K562 (cell line): ENCODE measurements at regions not wholly inside any gene's neighbourhood (a gene's known extent, or its start where the extent isn't known, plus 50 kb on each side); places are given as distances from the start of the nearest gene placed in this dataset.
"Not testable (repeated sequence)": the region's sequence is repeated elsewhere in the genome, so short reads cannot be mapped to it uniquely, and the experiment has no call there.

Source experiments
- ATAC-seq: fragments of 200-7000 bp; cut with Tn5 transposase; 3 replicates; pipeline ENCODE4 v1.9.1; 2020; ENCODE audit warnings: moderate library complexity
- BruUV-seq: library from RNA; stranded (reverse); fragments of 400-500 nt; replicated peaks from 2 replicates; lab custom pipeline; 2021; lab: Mats Ljungman, UMichigan
- CTCF ChIA-PET: fragments of 300-600 bp; formaldehyde crosslinking; extraction: SDS; loops from one replicate; lab custom pipeline; 2021; ENCODE audit warnings: low intra/inter-chr PET ratio; lab: Yijun Ruan, JAX
- POLR2A ChIA-PET: fragments of 300-600, 350-650 bp; sonication (Branson Sonifier 250); formaldehyde crosslinking; extraction: SDS; loops from one replicate; lab custom pipeline; 2021; ENCODE audit warnings: antibody characterized with exemption, inconsistent platforms; lab: Yijun Ruan, JAX
- DNase-seq, 4 experiments: peaks; one replicate each; pipeline versions ENCODE4 v3.0.0 to v3.0.0-alpha.2; 2011 to 2018; ENCODE audit warnings: low spot score in 3 of 4, mixed read lengths in 3 of 4; ENCODE audit errors: extremely low read depth in 1 of 4
- FAIRE-seq: peaks from 2 replicates; lab custom pipeline; 2011; peaks lifted over from hg19 to GRCh38; lab: Jason Lieb, UNC
- H2AFZ ChIP-seq: 2 replicates; pipeline ENCODE4 v1.6.0; 2011; ENCODE audit warnings: low read depth, low read length, control low read depth, inconsistent platforms
- H3K27ac ChIP-seq: fragments of 200-600 bp; 3 replicates; pipeline ENCODE4 v1.8.0; 2011; ENCODE audit warnings: low read depth, mild to moderate bottlenecking, control low read depth, inconsistent platforms, low read length, moderate library complexity, mixed read lengths; ENCODE audit errors: extremely low read depth
- H3K27me3 ChIP-seq, 2 experiments: fragments of 300-600 bp in 1 of 2; 2 replicates in 1 of 2; 3 replicates in 1 of 2; pipeline versions ENCODE4 v1.6.0 to v1.8.0; 2011; ENCODE audit warnings: inconsistent platforms in 2 of 2, low read length in 2 of 2, mild to moderate bottlenecking in 1 of 2, mixed read lengths in 1 of 2, moderate library complexity in 1 of 2; ENCODE audit not compliant: control insufficient read depth in 2 of 2, insufficient read depth in 2 of 2
- H3K36me3 ChIP-seq: fragments of 300-600 bp; 3 replicates; pipeline ENCODE4 v1.8.0; 2011; ENCODE audit warnings: mild to moderate bottlenecking, low read length, inconsistent platforms; ENCODE audit not compliant: control insufficient read depth, insufficient read depth
- H3K4me1 ChIP-seq, 2 experiments: fragments of 200-600 bp in 1 of 2; replicated peaks in 1 of 2; 2 replicates in 1 of 2; 3 replicates in 1 of 2; pipeline versions ENCODE4 v1.5.1 to v1.8.0; 2011; ENCODE audit warnings: inconsistent platforms in 2 of 2, low read length in 2 of 2, mild to moderate bottlenecking in 1 of 2, mixed read lengths in 1 of 2, moderate library complexity in 1 of 2; ENCODE audit not compliant: control insufficient read depth in 2 of 2, insufficient read depth in 2 of 2
- H3K4me2 ChIP-seq: 2 replicates; pipeline ENCODE4 v1.6.1; 2011; ENCODE audit warnings: low read length, control low read depth, inconsistent platforms, mixed read lengths; ENCODE audit not compliant: insufficient read depth
- H3K4me3 ChIP-seq: fragments of 200-600 bp; sonication (generic), shearing (Covaris generic); 2 replicates; pipeline ENCODE4 v1.5.1; 2016; ENCODE audit warnings: control low read depth, inconsistent platforms
- H3K79me2 ChIP-seq: fragments of 200-600 bp; 3 replicates; pipeline ENCODE4 v1.8.0; 2011; ENCODE audit warnings: low read length, inconsistent platforms; ENCODE audit not compliant: control insufficient read depth, insufficient read depth
- H3K9ac ChIP-seq, 2 experiments: 2 replicates each; pipeline versions ENCODE4 v1.6.0 to v1.6.1; 2011; ENCODE audit warnings: low read depth in 2 of 2, low read length in 2 of 2, control low read depth in 1 of 2, inconsistent platforms in 1 of 2, mild to moderate bottlenecking in 1 of 2, mixed read lengths in 1 of 2; ENCODE audit not compliant: insufficient read depth in 1 of 2
- H3K9me1 ChIP-seq: one replicate; pipeline ENCODE4 v1.6.0; 2011; ENCODE audit warnings: inconsistent platforms, mild to moderate bottlenecking, low read length, moderate library complexity; ENCODE audit not compliant: control insufficient read depth, insufficient read depth
- H3K9me3 ChIP-seq: replicated peaks from 2 replicates; pipeline ENCODE4 v1.5.1; 2011; ENCODE audit warnings: low read depth, low read length, inconsistent platforms; ENCODE audit not compliant: control insufficient read depth, insufficient read depth
- H4K20me1 ChIP-seq: replicated peaks from 2 replicates; pipeline ENCODE4 v1.6.1; 2011; ENCODE audit warnings: low read length, inconsistent platforms, mixed read lengths; ENCODE audit not compliant: control insufficient read depth, insufficient read depth
- ZNF121 ChIP-seq: sonication (generic); formaldehyde crosslinking; conservative IDR thresholded peaks from 2 replicates; pipeline ENCODE4 v1.8.0; 2022; ENCODE audit warnings: missing genetic modification reagents
- ZNF512 ChIP-seq: IDR thresholded peaks from 2 replicates; pipeline ENCODE4 v1.6.1; 2016; ENCODE audit warnings: missing genetic modification characterization, missing compliant biosample characterization
- WGBS: fragments of 100-300 bp; shearing (Covaris generic); methylation state at CpG from one replicate; pipeline ENCODE4 v1.1.6; 2016; ENCODE audit warnings: low coverage, mixed read lengths; ENCODE audit not compliant: insufficient coverage; ENCODE audit errors: missing lambda C conversion rate; 5-methylcytosine and 5-hydroxymethylcytosine counted together
- in situ Hi-C: fragments of 300-500 bp; cut with MboI; formaldehyde crosslinking; loops from 4 replicates; pipeline ENCODE4 v1.15.0; 2018; ENCODE audit warnings: inconsistent platforms, mixed read lengths
- intact Hi-C: fragments of 100-400 bp; cut with micrococcal nuclease; formaldehyde crosslinking; loops from 2 replicates; pipeline ENCODE4 v1.14.2; 2022

- H3K36me3 ChIP-seq, H2AFZ ChIP-seq, in situ Hi-C loops, ATAC-seq, H3K79me2 ChIP-seq, H3K9ac ChIP-seq, intact Hi-C loops, H3K4me2 ChIP-seq, BruUV-seq, H3K27ac ChIP-seq, H4K20me1 ChIP-seq, H3K4me3 ChIP-seq, H3K27me3 ChIP-seq, H3K9me1 ChIP-seq, FAIRE-seq: not testable (repeated sequence)
- peaks cover 14 to 37% of the 10 kb centered on the region in 2 experiments for H3K4me1 ChIP-seq
- POLR2A ChIA-PET, result interaction anchor here (0.6 to 1.3 kb wide), 2 partner anchors 9 to 11 kb away, joined by 3 read pairs; no protein-coding TSS in a partner anchor
- CTCF ChIA-PET, result interaction anchor here (0.6 to 0.7 kb wide), 2 partner anchors 86 to 753 kb away, joined by 3 read pairs; no protein-coding TSS in a partner anchor
- TF ChIP-seq ZNF121 (CRISPR knock-in tag) (peak; percentile 42; the same call in 1 of the 2 replicates), ZNF512 (tag) (peak; percentile 49; the same call in 1 of the 2 replicates)
- TF ChIP-seq, all 486 proteins: peak for 2; not testable (repeated sequence) for 484
- not testable (repeated sequence) for H3K9me3 ChIP-seq, DNase-seq
- WGBS, result 82% methylated on average over 13 of the region's 14 CpGs
These were observed 103.1 kb downstream of the TFAP2A start for GRCh38 chr6:10311546-10312405.
